ENCODE measurements at regions not wholly inside any gene's neighbourhood (a gene's known extent, or its start where the extent isn't known, plus 50 kb on each side); places are given as distances from the start of the nearest gene placed in this dataset.

- intact Hi-C loops (cut with DNase I): no loop called here
- no peaks in the 10 kb centered on the region for H3K9me3 ChIP-seq
- WGBS, 2 donors: 58 to 65% methylated on average over 4 of the region's 4 CpGs
- no peak overlapping the region for H3K4me3 ChIP-seq
- no peak overlapping the region for H3K27ac ChIP-seq
- H3K4me1 ChIP-seq: no peaks in the 10 kb centered on the region
- TF ChIP-seq CTCF (IDR thresholded peaks at IDR 0.05): no peak
- no peak for FAIRE-seq
- H3K27me3 ChIP-seq: no peaks in the 10 kb centered on the region
- no peak for ATAC-seq
- DNase-seq: no peak
- H3K36me3 ChIP-seq: no peaks in the 10 kb centered on the region
These were observed 167.1 kb downstream of the SHOX2 start for GRCh38 chr3:157939166-157939565.

GRCh38 chr3:157938154-157938779 lies 168.0 kb downstream of the SHOX2 start:
- ATAC-seq (peak in 1 of 4 donors; percentile 16), DNase-seq (no peak), FAIRE-seq (no peak)

GRCh38 chr3:157931517-157931916 lies 174.7 kb downstream of the SHOX2 start:
- 71 to 79% methylated on average over 6 of the region's 6 CpGs for WGBS, 2 donors
- Histone ChIP-seq H3K27ac (no peak overlapping the region), H3K36me3 (no peaks in the 10 kb centered on the region), H3K27me3 (no peaks in the 10 kb centered on the region), H3K4me3 (no peak overlapping the region), H3K4me1 (no peaks in the 10 kb centered on the region), H3K9me3 (no peaks in the 10 kb centered on the region)
- intact Hi-C loops (cut with DNase I): no loop called here
- TF ChIP-seq CTCF (IDR thresholded peaks at IDR 0.05): no peak
- ATAC-seq (no peak), FAIRE-seq (no peak), DNase-seq (no peak)

More at GRCh38 chr3:157938154-157938779, 168.0 kb downstream of the SHOX2 start:
- no peaks in the 10 kb centered on the region for H3K27me3 ChIP-seq
- no peaks in the 10 kb centered on the region for H3K36me3 ChIP-seq
- H3K4me3 ChIP-seq: no peak overlapping the region
- no peaks in the 10 kb centered on the region for H3K4me1 ChIP-seq
- intact Hi-C loops (cut with DNase I): no loop called here
- no peak overlapping the region for H3K27ac ChIP-seq
- H3K9me3 ChIP-seq: no peaks in the 10 kb centered on the region
- no peak for TF ChIP-seq CTCF (IDR thresholded peaks at IDR 0.05)
- WGBS, 2 donors: 72 to 77% methylated on average over 5 of the region's 5 CpGs

GRCh38 chr3:157930000-157930780 lies 176.0 kb downstream of the SHOX2 start:
- no peak overlapping the region for H3K27ac ChIP-seq
- no peaks in the 10 kb centered on the region for H3K9me3 ChIP-seq
- H3K36me3 ChIP-seq: no peaks in the 10 kb centered on the region
- H3K27me3 ChIP-seq: no peaks in the 10 kb centered on the region
- FAIRE-seq: no peak
- ATAC-seq: no peak
- TF ChIP-seq CTCF (IDR thresholded peaks at IDR 0.05): no peak
- intact Hi-C loops (cut with DNase I): no loop called here
- no peaks in the 10 kb centered on the region for H3K4me1 ChIP-seq
- WGBS, 2 donors: 56 to 61% methylated on average over 4 of the region's 4 CpGs
- no peak for DNase-seq
- no peak overlapping the region for H3K4me3 ChIP-seq

- 75 to 76% methylated on average over 8 of the region's 8 CpGs for WGBS, 2 donors
- ATAC-seq: no peak
- H3K4me3 ChIP-seq: no peak overlapping the region
These were observed 179.4 kb downstream of the SHOX2 start for GRCh38 chr3:157926822-157927221.

More at GRCh38 chr3:157926822-157927221, 179.4 kb downstream of the SHOX2 start:
- FAIRE-seq (no peak), DNase-seq (no peak)
- intact Hi-C loops (cut with DNase I): no loop called here
- Histone ChIP-seq H3K36me3 (no peaks in the 10 kb centered on the region), H3K27me3 (no peaks in the 10 kb centered on the region), H3K4me1 (no peaks in the 10 kb centered on the region), H3K9me3 (no peaks in the 10 kb centered on the region), H3K27ac (no peak overlapping the region)
- TF ChIP-seq CTCF (IDR thresholded peaks at IDR 0.05): no peak

All from pancreas (tissue), 10 donors.